GM21515 (cell line): ENCODE measurements at regions not wholly inside any gene's neighbourhood (a gene's known extent, or its start where the extent isn't known, plus 50 kb on each side); places are given as distances from the start of the nearest gene placed in this dataset.
"Not testable (repeated sequence)": the region's sequence is repeated elsewhere in the genome, so short reads cannot be mapped to it uniquely, and the experiment has no call there.

Experiments
- ATAC-seq: cut with Tn5 transposase; IDR thresholded peaks from one replicate; pipeline ENCODE4 v1.9.1; 2021; ENCODE audit not compliant: unreplicated experiment

DNA sequence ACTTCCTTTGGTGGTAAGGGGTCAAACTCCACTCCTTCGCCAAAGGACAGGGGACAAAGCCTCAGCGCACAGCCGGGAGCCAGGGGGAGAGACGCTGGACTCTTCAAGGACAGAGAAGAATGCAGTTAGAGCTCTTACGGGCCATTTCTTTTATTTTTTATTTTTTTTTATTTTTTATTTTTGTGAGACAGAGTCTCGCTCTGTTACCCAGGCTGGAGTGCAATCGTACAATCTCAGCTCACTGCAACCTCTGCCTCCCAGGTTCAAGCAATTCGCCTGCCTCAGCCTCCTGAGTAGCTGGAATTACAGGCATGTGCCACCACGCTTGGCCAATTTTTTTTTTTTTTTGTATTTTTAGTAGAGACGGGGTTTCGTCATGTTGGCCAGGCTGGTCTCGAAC, 93.2 kb upstream of the RPH3AL start, which contains the start of gene RFLNB:
Gene RFLNB, minus strand, starts transcription at position 101 of the 400 bp plus-strand sequence.
- not testable (repeated sequence) for ATAC-seq

DNA sequence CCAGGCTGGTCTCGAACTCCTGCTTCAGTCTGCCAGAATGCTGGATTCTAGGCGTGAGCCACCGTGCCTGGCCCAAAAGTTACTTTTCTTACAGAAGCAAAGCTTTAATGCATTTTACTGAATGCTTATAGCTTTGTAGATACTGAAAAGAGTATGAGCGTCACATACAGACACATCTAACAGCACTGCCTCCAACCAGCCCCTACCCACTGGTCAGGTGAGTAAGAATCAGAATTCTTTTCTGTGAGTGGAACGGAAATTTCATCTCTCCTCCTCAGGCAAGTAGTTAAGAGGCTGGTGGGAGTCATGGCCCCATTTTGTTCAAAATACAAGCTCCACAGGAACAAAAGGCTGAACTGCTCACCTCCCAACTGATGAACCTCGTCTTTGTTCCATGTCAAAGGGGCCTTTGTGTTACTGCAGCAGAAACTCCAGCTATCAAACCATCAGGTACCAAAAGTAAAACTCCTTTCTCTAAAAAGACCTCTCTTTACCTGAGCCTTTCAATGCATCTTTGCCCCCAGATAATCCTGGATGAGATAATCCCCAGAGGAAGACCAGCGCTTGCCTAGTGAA, 92.4 kb upstream of the RPH3AL start:
- ATAC-seq, result no peak

DNA sequence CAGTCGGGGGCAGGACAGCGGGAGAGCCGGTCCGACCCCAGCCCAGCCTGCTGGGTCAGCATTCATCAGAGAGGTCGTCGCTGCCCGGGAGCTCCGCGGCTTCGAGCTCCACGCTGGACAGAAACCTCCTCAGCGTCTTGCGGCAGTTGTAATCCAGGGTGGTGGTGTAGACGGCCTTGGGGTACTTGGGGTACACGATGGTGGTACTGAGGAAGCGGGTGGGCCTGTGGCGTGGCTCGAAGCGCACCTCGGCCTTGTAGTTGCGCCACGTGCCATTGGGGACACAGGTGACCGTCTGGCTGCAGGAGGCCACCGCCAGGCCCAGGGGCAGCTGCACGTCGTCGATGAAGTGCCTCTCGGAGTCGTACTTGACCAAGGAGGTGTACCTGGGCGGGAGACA, 90.5 kb upstream of the RPH3AL start:
- no peak for ATAC-seq

DNA sequence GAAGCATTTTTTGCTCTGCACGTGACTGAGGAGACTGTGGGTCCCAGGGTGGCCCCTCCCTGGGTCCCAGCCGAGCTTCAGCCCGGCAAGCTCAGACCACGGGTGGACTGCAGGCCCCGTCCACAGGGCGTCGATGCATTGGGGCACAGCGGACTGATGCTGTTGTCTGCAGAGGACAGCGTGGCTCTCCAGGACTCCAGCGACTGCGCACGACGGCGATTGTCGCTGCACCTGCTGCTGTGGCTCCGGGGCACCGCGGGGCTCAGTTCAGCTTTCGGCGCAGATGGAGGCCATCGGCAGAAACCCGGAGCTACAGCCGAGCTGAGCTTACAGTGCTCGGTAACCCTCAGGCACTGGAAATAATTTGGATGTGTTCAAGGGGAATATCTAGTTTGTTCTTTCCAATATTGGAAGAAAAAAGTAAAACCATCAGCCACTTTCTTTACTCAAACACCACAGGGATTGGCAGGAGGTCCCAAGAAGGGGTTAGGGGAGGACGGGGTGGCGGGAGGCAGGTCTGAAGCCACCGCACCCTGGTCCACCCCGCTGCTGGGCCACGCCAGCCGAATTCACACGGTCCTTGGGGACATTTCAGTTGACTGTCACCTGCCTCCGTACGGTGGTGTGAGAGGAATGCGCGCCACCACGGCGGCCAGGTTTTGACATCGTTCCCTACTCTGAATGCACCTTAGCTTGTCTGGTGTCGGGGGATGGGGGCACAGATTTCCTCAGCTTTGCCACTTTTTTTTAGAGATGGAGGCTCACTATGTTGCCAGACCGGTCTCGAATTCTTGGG, 88.7 kb upstream of the RPH3AL start:
- ATAC-seq, result no peak

DNA sequence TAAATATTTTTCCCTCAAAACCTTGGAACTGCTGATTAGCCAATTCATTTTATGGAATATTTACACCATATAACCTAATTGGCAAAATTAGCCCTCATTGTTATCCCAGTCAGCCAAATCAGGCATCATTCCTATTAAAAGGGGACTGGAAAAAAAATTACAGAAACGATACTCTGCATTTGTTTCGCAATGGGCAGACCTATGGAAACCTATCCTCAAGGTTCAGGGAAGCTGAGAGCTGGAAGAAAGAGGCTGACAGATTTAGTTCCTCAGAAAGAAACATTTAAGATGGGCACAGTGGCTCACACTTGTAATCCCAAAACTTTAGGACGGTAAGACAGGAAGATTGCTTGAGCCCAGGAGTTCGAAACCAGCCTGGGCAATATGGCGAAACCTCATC, 85.6 kb upstream of the RPH3AL start:
- no peak for ATAC-seq

DNA sequence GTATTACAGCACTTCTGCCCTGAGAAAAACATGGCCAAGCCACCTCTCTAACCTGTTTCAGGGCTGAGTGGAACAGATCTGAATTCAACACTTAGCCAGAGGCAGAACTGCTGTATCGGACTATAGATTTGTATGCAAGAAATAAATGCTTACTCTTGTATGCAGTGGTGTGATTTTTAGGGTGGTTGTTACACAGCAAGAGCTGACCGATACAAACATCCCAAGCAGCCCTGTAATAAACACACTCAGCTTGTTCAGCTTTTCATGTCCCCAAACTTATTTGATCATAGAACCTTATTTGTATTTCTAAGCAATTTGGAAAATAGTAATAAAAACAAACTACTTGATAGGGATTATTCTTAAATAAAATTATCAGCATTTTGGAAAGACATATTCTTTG, 84.9 kb upstream of the RPH3AL start:
- ATAC-seq, result no peak

DNA sequence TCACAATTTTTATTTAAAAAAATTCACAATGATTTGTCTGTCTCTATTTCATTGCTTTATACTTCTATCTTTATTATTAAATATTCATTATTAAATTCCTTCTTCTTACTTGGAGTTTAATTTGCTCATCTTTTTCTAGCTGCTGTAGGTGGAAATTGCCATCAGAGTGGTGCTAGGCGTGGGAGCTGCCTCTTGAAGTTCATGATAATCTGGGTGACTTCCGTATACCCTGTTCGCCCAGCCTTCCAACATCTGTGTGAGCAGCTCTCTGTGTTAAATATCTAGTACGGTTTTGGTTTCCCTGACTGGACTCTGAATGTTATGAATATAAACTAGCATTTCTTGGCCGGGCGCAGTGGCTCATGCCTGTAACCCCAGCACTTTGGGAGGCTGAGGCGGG, 84.0 kb upstream of the RPH3AL start:
- ATAC-seq, result no peak

DNA sequence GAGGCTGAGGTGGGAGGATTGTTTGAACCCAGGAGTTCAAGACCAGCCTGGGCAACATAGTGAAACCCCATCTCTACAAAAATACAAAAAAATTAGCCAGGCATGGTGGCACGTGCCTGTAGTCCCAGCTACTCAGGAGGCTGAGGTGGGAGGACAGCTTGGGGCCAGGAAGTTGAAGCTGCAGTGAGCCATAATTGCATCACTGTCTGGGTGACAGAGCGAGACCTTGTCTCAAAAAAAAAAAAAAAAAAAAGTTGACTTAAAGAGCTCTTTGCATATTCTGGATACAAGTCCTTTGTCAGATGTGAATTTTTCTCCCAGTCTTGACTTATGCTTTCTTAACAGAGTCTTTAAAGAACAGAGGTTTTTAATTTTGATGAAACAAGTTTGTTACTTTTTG, 79.9 kb upstream of the RPH3AL start:
- ATAC-seq, result not testable (repeated sequence)

DNA sequence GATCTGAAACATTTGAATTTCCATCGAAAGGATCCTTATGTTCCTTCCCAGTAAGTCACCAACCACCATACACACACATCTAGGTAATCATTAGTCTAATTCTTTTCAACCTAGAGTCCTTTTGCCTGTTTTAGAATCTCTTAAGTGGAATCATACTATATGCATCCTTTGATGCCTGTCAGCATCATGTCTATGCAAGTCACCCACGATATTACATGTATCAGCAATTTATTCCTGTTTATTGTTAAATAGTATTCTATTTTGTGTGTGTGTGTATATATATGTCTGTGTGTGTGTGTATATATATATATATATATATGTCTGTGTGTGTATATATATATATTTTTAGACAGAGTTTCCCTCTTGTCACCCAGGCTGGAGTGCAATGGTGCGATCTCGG, 78.9 kb upstream of the RPH3AL start:
- ATAC-seq, result no peak

DNA sequence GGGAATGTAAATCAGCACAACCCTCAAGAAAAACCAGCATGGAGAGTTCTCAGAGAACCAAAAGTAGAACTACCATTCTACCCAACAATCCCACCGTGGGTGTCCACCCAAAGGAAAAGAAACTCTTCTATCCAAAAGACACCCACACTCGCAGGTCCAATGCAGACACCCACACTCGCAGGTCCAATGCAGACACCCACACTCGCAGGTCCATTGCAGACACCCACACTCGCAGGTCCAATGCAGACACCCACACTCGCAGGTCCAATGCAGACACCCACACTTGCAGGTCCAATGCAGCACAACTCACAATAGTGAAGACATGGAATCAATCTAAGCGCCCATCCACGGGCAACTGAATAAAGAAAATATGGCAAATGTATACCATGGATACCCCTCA, 77.0 kb upstream of the RPH3AL start:
- ATAC-seq, result no peak

DNA sequence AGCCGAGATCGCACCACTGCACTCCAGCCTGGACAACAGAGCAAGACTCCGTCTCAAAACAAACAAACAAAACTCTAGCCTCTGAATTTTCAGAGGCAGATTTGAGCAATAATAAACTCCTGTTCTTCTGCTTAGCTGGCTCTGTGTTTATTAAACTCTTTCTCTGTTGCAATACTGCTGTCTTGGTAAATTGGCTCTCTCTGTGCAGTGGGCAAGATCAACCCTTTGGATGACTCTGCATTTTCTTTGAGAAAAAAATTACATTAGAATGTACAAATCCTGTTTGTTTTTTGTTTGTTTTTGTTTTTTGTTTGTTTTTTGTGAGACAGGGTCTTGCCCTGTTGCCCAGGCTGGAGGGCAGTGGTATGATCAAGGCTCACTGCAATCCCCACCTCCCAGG, 75.8 kb upstream of the RPH3AL start:
- ATAC-seq, result no peak

DNA sequence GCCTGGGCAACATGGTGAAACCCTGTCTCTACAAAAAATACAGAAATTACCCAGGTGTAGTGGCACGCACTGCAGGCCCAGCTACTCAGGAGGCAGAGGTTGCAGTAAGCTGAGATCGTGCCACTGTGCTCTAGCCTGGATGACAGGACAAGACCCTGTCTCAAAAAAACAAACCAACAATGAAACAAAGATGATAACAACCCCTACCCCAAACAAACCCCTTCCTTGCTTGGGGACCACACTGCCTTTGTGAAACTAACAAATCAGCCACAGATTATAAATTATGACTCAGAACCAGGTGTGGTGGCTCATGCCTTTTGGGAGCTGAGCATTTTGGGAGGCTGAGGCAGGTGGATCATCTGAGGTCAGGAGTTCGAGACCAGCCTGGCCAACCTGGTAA, 75.3 kb upstream of the RPH3AL start:
- no peak for ATAC-seq

DNA sequence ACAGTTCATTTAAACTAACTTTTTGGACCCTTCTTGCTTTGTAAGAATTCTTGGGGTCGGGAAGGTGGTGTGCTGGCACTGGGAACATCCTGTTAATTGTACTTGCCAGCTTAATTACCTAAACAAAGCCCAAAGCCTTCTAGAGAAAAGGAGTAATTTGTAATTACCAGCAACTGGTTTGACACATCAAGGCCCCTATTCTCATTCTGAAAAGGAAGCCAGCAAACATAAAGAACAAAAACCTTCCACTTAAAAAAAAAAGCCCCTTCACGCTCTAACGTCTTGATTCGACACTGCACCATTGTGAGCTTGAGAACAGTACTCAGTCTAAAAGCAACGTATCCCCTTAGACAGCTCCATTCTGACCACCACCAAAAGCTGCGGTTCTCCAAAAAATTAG, 74.7 kb upstream of the RPH3AL start:
- no peak for ATAC-seq

DNA sequence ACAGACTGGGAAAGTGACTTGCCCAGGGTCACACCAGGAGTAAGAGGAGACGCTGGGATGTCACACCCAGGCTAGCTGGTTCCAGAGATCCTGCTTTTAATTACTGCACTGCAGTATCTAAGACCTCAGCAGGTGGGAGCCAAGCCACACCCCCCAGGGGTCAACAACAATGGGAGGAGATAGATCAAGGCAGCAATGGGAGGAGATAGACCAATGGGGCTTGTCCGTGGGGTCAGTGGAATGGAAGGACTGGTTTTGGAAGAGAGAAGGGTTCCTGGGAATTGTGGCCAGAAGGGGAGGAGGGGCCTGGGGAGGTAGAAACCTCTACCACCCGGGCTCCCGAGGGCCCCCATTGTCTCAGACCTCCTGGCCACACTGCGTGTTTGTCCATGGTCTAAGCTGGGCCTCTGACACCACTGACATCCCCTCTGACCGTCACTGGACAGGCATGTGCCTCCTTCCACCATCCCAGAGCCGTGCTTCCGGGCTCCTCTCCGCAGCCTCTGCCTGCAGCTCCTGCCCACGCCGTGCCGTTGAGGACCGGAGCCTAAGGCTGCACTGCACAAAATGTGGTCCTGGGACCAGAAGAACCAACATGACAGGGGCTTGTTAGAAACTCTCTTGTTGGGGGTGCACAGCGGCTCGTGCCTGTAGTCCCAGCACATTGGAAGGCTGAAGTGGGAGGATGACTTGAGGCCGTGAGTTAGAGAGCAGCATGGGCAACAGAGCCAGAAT, 69.8 kb upstream of the RPH3AL start:
- no peak for ATAC-seq

DNA sequence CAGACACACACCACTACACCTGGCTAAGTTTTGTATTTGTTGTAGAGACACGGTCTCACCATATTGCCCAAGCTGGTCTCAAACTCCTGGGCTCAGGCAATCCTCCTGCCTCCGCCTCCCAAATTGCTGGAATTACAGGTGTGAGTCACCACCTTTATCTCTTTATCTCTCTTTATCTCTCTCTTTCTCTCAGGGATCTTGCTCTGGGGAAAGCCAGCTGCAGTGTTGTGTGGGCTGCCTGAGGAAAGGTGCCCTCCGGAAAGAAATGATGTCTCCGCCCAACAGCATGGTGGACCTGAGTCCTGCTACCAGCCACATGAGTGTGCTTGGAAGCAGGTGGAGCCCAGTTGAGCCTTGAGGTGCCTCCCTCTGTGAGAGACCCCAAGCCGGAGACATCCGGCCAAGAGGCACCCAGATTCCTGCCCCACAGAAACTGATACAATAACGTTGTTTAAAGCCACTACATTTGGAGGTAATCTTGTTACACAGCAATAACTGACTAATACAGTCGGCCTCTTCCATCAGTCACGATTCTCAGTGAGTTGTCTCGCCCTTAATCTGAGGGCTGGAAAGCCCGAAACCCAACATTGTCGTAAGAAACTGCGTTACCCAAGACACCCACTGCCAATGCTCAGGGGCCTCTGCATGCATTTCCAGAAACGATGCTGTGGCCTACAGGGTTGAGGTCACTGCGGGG, 68.0 kb upstream of the RPH3AL start:
- ATAC-seq, result no peak

DNA sequence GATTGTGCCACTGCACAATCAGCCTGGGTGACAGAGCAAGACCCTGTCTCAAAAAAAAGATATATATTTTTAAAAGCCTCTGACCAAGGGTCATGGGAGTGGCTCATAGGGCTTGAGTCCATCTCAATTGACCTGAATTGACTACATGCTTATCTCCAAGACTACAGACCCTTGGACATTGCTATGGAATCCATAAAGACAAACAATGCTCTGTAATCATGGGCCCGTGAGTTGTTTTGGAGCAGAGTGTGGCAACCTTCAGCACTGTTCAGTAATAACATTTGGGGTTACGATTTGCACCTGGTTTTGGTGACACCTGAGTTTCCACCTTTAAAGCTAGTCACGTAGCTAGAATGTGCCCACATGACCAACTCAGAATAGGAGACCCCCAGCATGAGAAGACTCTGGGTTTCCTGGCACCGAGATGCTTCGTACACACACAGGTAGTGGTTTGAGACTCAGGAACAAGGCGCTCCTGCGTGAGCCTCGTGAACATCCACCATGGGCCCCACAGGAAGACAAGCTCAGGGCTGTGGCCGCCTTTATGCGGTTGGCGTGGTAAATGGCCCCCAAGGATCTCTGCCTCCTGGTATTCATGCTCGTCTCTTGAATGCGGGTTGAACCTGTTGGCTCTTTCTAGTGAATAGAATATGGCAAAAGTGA, 66.6 kb upstream of the RPH3AL start:
- no peak for ATAC-seq

DNA sequence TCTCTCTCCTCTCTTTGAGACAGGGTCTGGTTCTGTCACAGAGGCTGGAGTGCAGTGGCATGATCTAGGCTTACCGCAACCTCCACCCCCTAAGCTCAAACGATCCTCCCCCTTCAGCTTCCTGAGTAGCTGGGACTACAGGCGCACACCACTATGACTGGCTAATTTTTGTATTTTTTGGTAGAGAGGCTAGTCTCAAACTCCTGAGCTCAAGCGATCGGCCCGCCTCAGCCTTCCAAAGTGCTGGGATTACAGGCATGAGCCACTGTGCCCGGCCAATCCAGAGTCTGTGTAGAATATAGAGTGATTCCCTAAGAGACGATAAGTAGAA, 65.8 kb upstream of the RPH3AL start:
- no peak for ATAC-seq

DNA sequence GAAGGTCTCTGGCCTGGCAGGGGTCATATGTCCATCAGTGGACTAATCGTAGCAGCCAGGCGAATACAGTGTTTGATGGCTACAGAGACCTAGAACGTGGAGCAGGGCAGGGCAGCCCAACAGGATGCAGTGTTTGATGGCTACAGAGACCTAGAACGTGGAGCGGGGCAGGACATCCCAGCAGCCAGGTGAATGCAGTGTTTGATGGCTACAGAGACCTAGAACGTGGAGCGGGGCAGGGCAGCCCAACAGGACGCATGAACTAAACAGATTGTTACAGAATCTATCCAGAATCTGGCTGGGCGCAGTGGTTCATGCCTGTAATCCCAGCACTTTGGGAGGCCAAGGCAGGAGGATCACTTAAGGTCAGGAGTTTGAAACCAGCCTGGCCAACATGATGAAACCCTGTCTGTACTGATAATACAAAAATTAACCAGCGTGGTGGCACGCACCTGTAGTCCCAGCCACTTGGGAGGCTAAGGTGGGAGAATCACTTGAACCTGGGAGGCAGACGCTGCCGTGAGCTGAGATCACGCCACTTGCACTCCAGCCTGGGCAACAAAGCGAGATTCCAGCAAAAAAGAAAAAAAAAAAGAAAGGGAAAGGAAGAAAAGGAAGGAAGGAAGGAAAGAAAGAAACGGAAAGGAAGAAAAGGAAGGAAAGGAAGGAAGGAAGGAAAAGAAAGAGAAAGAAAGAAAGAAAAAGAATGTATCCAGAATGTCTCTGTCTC, 65.2 kb upstream of the RPH3AL start:
- no peak for ATAC-seq

DNA sequence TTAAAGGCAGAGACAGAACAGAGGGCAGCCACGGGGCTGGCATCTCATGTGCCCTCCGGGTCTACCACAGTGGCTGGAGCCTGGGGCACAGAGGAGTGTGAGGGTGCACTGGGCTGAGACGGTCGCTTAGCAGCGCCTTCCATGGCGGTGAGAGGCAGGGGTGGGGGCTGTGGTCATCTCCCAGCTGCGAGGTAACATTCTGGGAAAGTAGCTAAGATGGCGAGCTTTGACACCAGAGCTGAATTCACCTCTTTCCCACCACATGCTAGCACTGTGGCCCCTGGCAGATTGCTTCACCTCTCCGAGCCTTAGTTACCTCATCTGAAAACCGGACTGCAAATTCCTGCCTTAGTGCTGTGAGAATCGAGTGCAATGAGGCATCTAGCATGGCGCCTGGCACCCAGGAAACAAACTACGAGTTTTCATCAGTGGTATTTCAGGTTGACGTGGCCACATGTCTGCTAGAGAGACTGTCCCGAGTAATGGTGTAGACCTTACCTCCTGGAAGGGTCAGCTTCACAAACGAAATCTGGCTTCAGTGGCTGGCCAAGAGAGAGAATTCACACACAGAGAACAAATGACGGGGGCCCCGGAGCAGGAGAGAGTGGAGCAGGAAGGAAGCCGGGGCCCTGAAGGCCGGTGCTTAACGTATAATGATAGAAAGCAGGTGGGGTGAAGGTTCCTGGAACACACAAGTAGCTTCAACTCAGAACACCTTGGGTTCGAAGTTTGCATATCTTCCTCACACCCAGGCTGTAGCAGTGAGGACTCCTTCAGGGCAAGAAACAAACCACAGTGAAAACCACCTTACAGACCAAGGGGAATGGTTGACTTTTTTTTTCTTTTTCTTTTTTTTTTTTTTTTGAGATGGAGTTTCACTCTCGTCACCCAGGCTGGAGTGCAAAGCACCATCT, 63.9 kb upstream of the RPH3AL start:
- ATAC-seq, result peak; percentile 66
